Ascending aorta (tissue), 2 donors: ENCODE measurements at regions not wholly inside any gene's neighbourhood (a gene's known extent, or its start where the extent isn't known, plus 50 kb on each side); places are given as distances from the start of the nearest gene placed in this dataset.

Source experiments
- DNase-seq, 2 donors: peaks; one replicate each; pipeline ENCODE4 v3.0.0-alpha.2; 2019; ENCODE audit warnings: low spot score in 2 of 2
- H3K27ac ChIP-seq, 2 donors: fragments of 200-600 bp; sonication (generic); one replicate each; pipeline ENCODE4 v1.5.1; 2016 to 2017; ENCODE audit warnings: mild to moderate bottlenecking in 1 of 2
- H3K27me3 ChIP-seq: fragments of 200-600 bp; sonication (generic); one replicate; pipeline ENCODE4 v1.5.1; 2017
- H3K36me3 ChIP-seq, 2 donors: fragments of 200-600 bp; sonication (generic); one replicate each; pipeline ENCODE4 v1.5.1; 2016
- H3K4me1 ChIP-seq, 2 donors: fragments of 200-600 bp; sonication (generic); one replicate each; pipeline ENCODE4 v1.5.1; 2016 to 2017; ENCODE audit warnings: mild to moderate bottlenecking in 1 of 2
- H3K4me3 ChIP-seq, 2 donors: fragments of 200-600 bp; sonication (generic); one replicate each; pipeline ENCODE4 v1.5.1; 2016 to 2017; ENCODE audit warnings: mild to moderate bottlenecking in 1 of 2
- H3K9me3 ChIP-seq, 2 donors: fragments of 200-600 bp; sonication (generic); one replicate each; pipeline ENCODE4 v1.5.1; 2016
- intact Hi-C: fragments of 100-400 bp; cut with DNase I; formaldehyde crosslinking; loops from one replicate; pipeline ENCODE4 v1.15.1; 2023
- TF ChIP-seq, protein P1 (sequence below), 3 experiments: fragments of 200-600 bp in 2 of 3; fragments of 450-650 bp in 1 of 3; sonication (generic) in 2 of 3; IDR thresholded peaks; one replicate each; pipeline ENCODE4 v1.5.1; 2016 to 2019; ENCODE audit warnings: antibody characterized with exemption in 3 of 3, mild to moderate bottlenecking in 1 of 3, moderate library complexity in 1 of 3

DNA sequence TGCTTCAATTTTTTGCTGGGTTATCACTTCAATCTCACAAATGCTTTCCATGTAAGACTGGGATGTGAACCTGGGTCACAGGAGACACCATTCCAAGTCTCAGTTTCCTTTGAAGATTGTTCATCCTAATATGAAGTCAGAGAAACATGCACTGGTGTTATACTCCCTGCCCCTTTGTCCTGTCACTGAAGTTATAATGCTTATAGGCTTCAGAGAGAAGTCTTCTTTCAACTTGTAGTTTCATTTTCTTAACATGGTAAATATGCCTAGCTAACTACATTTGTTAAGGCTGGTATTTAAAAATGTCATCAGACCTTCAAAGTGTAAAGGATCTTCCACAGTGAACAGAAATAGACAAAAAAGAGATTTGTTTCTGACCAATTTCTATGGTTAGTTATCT lies 1195.9 kb downstream of the MRPL39 start:
- no peaks in the 10 kb centered on the region for H3K27me3 ChIP-seq
- intact Hi-C loops, result no loop called here
- H3K27ac ChIP-seq, result no peak overlapping the region
- H3K4me3 ChIP-seq, result no peak overlapping the region
- TF ChIP-seq, protein P1, sequence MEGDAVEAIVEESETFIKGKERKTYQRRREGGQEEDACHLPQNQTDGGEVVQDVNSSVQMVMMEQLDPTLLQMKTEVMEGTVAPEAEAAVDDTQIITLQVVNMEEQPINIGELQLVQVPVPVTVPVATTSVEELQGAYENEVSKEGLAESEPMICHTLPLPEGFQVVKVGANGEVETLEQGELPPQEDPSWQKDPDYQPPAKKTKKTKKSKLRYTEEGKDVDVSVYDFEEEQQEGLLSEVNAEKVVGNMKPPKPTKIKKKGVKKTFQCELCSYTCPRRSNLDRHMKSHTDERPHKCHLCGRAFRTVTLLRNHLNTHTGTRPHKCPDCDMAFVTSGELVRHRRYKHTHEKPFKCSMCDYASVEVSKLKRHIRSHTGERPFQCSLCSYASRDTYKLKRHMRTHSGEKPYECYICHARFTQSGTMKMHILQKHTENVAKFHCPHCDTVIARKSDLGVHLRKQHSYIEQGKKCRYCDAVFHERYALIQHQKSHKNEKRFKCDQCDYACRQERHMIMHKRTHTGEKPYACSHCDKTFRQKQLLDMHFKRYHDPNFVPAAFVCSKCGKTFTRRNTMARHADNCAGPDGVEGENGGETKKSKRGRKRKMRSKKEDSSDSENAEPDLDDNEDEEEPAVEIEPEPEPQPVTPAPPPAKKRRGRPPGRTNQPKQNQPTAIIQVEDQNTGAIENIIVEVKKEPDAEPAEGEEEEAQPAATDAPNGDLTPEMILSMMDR (IDR thresholded peaks at IDR 0.05), result no peak
- no peak for DNase-seq
- no peaks in the 10 kb centered on the region for H3K9me3 ChIP-seq
- no peaks in the 10 kb centered on the region for H3K4me1 ChIP-seq
- H3K36me3 ChIP-seq, result no peaks in the 10 kb centered on the region

DNA sequence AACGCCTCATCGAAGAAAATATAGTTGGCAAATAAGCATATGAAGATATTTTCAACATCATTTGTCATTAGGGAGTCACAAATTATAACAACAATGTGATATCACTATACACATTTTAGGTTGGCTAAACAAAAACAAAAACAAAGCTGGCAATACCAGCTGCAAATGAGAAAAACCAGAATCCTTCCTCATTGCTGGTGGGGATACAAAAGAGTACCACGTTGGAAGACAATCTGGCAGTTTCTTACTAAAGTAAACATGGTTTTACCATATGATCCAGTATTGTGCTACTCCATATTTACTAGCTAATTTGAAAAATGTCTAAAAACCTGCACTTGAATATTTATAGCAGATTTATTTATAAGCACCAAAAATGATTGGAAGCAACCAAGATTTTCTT lies 1204.1 kb downstream of the MRPL39 start:
- no peaks in the 10 kb centered on the region for H3K4me1 ChIP-seq
- no peak for DNase-seq
- H3K36me3 ChIP-seq, result no peaks in the 10 kb centered on the region
- no peaks in the 10 kb centered on the region for H3K9me3 ChIP-seq
- TF ChIP-seq, protein P1 (IDR thresholded peaks at IDR 0.05), result no peak
- H3K27ac ChIP-seq, result no peak overlapping the region
- intact Hi-C loops, result no loop called here
- H3K4me3 ChIP-seq, result no peak overlapping the region
- no peaks in the 10 kb centered on the region for H3K27me3 ChIP-seq

DNA sequence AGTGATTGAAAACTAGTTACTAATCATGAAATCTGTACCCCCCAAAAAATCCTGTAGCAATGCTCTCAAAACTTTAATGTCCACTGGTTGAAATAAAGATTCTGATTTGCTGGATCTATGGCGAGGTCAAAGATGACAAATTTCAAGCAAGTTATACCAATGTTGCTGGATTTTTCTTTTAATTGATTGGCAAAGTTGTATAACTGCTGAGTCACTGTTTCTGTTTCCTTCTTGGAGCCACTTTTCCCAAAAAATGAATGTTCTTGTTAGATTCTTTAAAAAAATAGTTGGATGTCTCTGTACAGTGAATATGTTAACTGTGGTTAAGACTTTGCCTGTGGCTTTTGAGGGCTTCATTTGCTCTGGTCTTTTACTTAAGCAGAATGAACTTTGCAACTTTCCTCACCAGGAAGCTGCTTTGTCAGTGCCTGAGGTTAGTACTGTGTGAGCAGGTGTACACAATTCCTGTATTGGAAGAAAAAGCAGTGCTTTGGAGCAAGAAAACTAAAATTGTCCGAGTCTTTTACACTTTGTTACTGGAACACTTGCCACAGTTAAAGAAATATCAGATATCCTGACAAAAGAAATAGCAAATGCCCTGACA lies 1211.9 kb downstream of the MRPL39 start:
- TF ChIP-seq, protein P1 (IDR thresholded peaks at IDR 0.05), result no peak
- intact Hi-C loops, result no loop called here
- H3K4me1 ChIP-seq, result no peaks in the 10 kb centered on the region
- H3K27me3 ChIP-seq, result no peaks in the 10 kb centered on the region
- H3K36me3 ChIP-seq, result no peaks in the 10 kb centered on the region
- H3K9me3 ChIP-seq, result no peaks in the 10 kb centered on the region
- H3K4me3 ChIP-seq, result no peak overlapping the region
- no peak for DNase-seq
- no peak overlapping the region for H3K27ac ChIP-seq

DNA sequence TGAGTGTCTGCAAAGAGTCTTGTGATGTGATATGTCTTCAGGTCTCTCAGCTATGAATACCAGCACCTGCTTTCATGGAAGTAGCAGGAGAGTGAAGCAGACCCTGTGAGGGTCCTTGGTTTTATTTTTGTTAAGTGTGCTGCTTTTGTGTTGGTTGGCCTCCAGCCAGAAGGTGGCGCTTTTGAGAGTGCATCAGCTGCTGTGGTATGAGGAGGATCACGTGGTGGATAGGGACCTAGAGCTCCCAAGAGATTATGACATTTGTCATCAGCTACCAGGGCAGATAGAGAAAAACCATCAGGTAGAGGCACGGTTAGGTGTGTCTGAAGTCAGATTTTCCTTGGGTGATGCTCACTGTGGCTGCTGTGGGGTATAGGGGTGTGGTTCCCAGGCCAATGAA lies 1232.1 kb downstream of the MRPL39 start:
- H3K4me1 ChIP-seq, result no peaks in the 10 kb centered on the region
- H3K9me3 ChIP-seq, result peaks cover 0 to 4% of the 10 kb centered on the region in 2 donors
- TF ChIP-seq, protein P1 (IDR thresholded peaks at IDR 0.05), result no peak
- no peak overlapping the region for H3K27ac ChIP-seq
- no peaks in the 10 kb centered on the region for H3K36me3 ChIP-seq
- no peak for DNase-seq
- no peaks in the 10 kb centered on the region for H3K27me3 ChIP-seq
- intact Hi-C loops, result no loop called here
- H3K4me3 ChIP-seq, result no peak overlapping the region

DNA sequence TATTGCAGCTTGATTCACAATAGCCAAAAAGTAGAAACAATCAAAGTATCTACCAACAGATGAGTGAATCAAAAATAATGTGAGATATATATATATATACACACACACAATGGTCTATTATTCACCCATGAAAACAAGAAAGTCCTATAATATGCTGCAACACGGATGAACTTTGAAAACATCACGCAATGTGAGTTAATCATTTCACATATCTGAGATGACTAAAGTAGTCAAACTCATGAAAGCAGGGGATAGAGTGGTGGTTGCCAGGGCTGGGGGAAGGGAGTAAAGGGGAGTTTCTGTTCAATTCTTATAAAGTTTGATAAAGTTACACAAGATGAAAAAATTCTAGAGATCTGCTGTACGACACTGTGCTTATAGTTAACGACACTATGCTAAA lies 1234.8 kb downstream of the MRPL39 start:
- H3K4me1 ChIP-seq, result no peaks in the 10 kb centered on the region
- DNase-seq, result no peak
- intact Hi-C loops, result no loop called here
- H3K27me3 ChIP-seq, result no peaks in the 10 kb centered on the region
- peaks cover 0 to 4% of the 10 kb centered on the region in 2 donors for H3K9me3 ChIP-seq
- TF ChIP-seq, protein P1 (IDR thresholded peaks at IDR 0.05), result no peak
- no peak overlapping the region for H3K27ac ChIP-seq
- no peak overlapping the region for H3K4me3 ChIP-seq
- no peaks in the 10 kb centered on the region for H3K36me3 ChIP-seq

DNA sequence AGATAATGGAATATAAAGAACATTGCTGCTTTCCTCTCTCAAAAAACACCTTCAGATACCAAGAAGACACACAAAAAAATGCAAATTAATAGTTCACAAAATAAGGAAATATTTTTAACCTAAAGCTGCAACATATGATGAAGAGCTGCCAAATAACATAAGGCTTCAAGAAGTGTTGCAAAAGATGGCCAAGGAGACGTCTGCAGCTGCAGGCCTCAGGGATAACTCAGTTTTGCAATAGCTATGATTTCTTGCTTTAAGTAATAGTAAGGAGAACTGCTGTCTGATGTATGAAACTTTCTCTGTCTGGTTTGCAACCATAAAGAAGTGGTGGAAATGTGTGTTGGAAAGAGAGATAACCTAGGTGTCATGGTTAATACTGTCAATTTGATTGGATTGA lies 1237.5 kb downstream of the MRPL39 start:
- Histone ChIP-seq H3K4me3 (no peak overlapping the region), H3K4me1 (no peaks in the 10 kb centered on the region), H3K27ac (no peak overlapping the region), H3K9me3 (peaks cover 0 to 4% of the 10 kb centered on the region in 2 donors), H3K27me3 (no peaks in the 10 kb centered on the region), H3K36me3 (no peaks in the 10 kb centered on the region)
- DNase-seq, result no peak
- intact Hi-C loops, result no loop called here
- TF ChIP-seq, protein P1 (IDR thresholded peaks at IDR 0.05), result no peak
